Esophagus squamous epithelium (tissue), 4 donors: ENCODE measurements at regions not wholly inside any gene's neighbourhood (a gene's known extent, or its start where the extent isn't known, plus 50 kb on each side); places are given as distances from the start of the nearest gene placed in this dataset.

ENCODE experiments used
- CTCF ChIP-seq, 6 experiments: fragments of 450-650 bp in 4 of 6; fragments of 200-600 bp in 2 of 6; sonication (generic) in 2 of 6; IDR thresholded peaks; one replicate each; pipeline ENCODE4 v1.5.1; 2016 to 2019; ENCODE audit warnings: antibody characterized with exemption in 6 of 6, mild to moderate bottlenecking in 4 of 6, moderate library complexity in 4 of 6
- POLR2A ChIP-seq, 4 donors: fragments of 450-650 bp; IDR thresholded peaks; one replicate each; pipeline ENCODE4 v1.6.1; 2017; ENCODE audit warnings: antibody characterized with exemption in 4 of 4, mild to moderate bottlenecking in 4 of 4, moderate library complexity in 3 of 4

GRCh38 chr16:72278301-72278700, 106.3 kb upstream of the PMFBP1 start:
- TF ChIP-seq CTCF (IDR thresholded peaks at IDR 0.05) (no peak), POLR2A (IDR thresholded peaks at IDR 0.05) (no peak)
